ENCODE measurements at regions not wholly inside any gene's neighbourhood (a gene's known extent, or its start where the extent isn't known, plus 50 kb on each side); places are given as distances from the start of the nearest gene placed in this dataset.

GRCh38 chr7:40969641-40970040 lies 733.2 kb downstream of the INHBA start:
- TF ChIP-seq POLR2A (IDR thresholded peaks at IDR 0.05) = no peak
- TF ChIP-seq CTCF (IDR thresholded peaks at IDR 0.05) = no peak
- no peak for TF ChIP-seq POLR2AphosphoS5 (IDR thresholded peaks at IDR 0.05)
